ENCODE measurements at regions not wholly inside any gene's neighbourhood (a gene's known extent, or its start where the extent isn't known, plus 50 kb on each side); places are given as distances from the start of the nearest gene placed in this dataset.

- H3K4me3 ChIP-seq (ENCODE audit: low read depth, low read length) = no peak overlapping the region
- no peak for DNase-seq (ENCODE audit: low read depth)
- no peak for TF ChIP-seq CTCF (conservative IDR thresholded peaks at IDR 0.05; ENCODE audit: low read depth, low read length)
Measured at GRCh38 chr11:37755521-37755920, 1157.5 kb upstream of the RAG2 start.

GRCh38 chr11:37748641-37749040, 1150.6 kb upstream of the RAG2 start:
- TF ChIP-seq CTCF (conservative IDR thresholded peaks at IDR 0.05; ENCODE audit: low read depth, low read length) = no peak
- no peak for DNase-seq (ENCODE audit: low read depth)
- no peak overlapping the region for H3K4me3 ChIP-seq (ENCODE audit: low read depth, low read length)

- TF ChIP-seq CTCF (conservative IDR thresholded peaks at IDR 0.05; ENCODE audit: low read depth, low read length) = no peak
- no peak for DNase-seq (ENCODE audit: low read depth)
- no peak overlapping the region for H3K4me3 ChIP-seq (ENCODE audit: low read depth, low read length)
Measured at GRCh38 chr11:37747121-37747520, 1149.1 kb upstream of the RAG2 start.

GRCh38 chr11:37727371-37727770, 1129.3 kb upstream of the RAG2 start:
- TF ChIP-seq CTCF (conservative IDR thresholded peaks at IDR 0.05; ENCODE audit: low read depth, low read length) = no peak
- no peak overlapping the region for H3K4me3 ChIP-seq (ENCODE audit: low read depth, low read length)
- no peak for DNase-seq (ENCODE audit: low read depth)

GRCh38 chr11:37724315-37724714, 1126.3 kb upstream of the RAG2 start:
- no peak for TF ChIP-seq CTCF (conservative IDR thresholded peaks at IDR 0.05; ENCODE audit: low read depth, low read length)
- DNase-seq (ENCODE audit: low read depth) = no peak

GRCh38 chr11:37721485-37721884, 1123.4 kb upstream of the RAG2 start:
- TF ChIP-seq CTCF (conservative IDR thresholded peaks at IDR 0.05; ENCODE audit: low read depth, low read length) = no peak
- H3K4me3 ChIP-seq (ENCODE audit: low read depth, low read length) = no peak overlapping the region
- DNase-seq (ENCODE audit: low read depth) = no peak

More at GRCh38 chr11:37724315-37724714, 1126.3 kb upstream of the RAG2 start:
- no peak overlapping the region for H3K4me3 ChIP-seq (ENCODE audit: low read depth, low read length)

- DNase-seq (ENCODE audit: low read depth) = peak; percentile 23
Measured at GRCh38 chr11:37718431-37718999, 1120.5 kb upstream of the RAG2 start.

More at GRCh38 chr11:37718431-37718999, 1120.5 kb upstream of the RAG2 start:
- no peak for TF ChIP-seq CTCF (conservative IDR thresholded peaks at IDR 0.05; ENCODE audit: low read depth, low read length)
- H3K4me3 ChIP-seq (ENCODE audit: low read depth, low read length) = no peak overlapping the region
